Lower leg skin (tissue), 4 donors: ENCODE measurements at regions not wholly inside any gene's neighbourhood (a gene's known extent, or its start where the extent isn't known, plus 50 kb on each side); places are given as distances from the start of the nearest gene placed in this dataset.

ENCODE experiments used
- DNase-seq, 2 donors: peaks; one replicate each; pipeline ENCODE4 v3.0.0-alpha.2; 2019; ENCODE audit warnings: low spot score in 2 of 2
- H3K4me3 ChIP-seq: fragments of 200-600 bp; sonication (generic); 2 replicates; pipeline ENCODE4 v1.5.1; 2017; ENCODE audit warnings: mild to moderate bottlenecking, low read depth; ENCODE audit not compliant: poor library complexity, severe bottlenecking
- CTCF ChIP-seq, 3 donors: fragments of 450-650 bp; IDR thresholded peaks; one replicate each; pipeline ENCODE4 v1.5.1; 2016; ENCODE audit warnings: antibody characterized with exemption in 3 of 3, mild to moderate bottlenecking in 3 of 3, moderate library complexity in 2 of 3
- POLR2A ChIP-seq, 2 donors: fragments of 450-650 bp; IDR thresholded peaks; one replicate each; pipeline ENCODE4 v1.6.1; 2016 to 2017; ENCODE audit warnings: antibody characterized with exemption in 2 of 2, mild to moderate bottlenecking in 1 of 2, moderate library complexity in 1 of 2
- WGBS, 2 donors: methylation state at CpG; one replicate each; pipeline ENCODE4 v1.1.5; 2018; 5-methylcytosine and 5-hydroxymethylcytosine counted together
- intact Hi-C: fragments of 100-400 bp; cut with DNase I; formaldehyde crosslinking; loops from one replicate; pipeline ENCODE4 v1.15.0; 2023; ENCODE audit warnings: low total_unique reads

GRCh38 chr9:19510907-19511306 lies 102.1 kb downstream of the ACER2 start:
- no peak overlapping the region for H3K4me3 ChIP-seq
- no peak for DNase-seq
- intact Hi-C loops, result loop anchor here (5.0 kb wide), 2 partner anchors 166 to 246 kb away; no protein-coding TSS in a partner anchor
- no peak for TF ChIP-seq POLR2A (IDR thresholded peaks at IDR 0.05)
- no peak for TF ChIP-seq CTCF (IDR thresholded peaks at IDR 0.05)
- 57 to 58% methylated on average over 4 of the region's 4 CpGs for WGBS, 2 donors
